ENCODE measurements at regions not wholly inside any gene's neighbourhood (a gene's known extent, or its start where the extent isn't known, plus 50 kb on each side); places are given as distances from the start of the nearest gene placed in this dataset.

DNA sequence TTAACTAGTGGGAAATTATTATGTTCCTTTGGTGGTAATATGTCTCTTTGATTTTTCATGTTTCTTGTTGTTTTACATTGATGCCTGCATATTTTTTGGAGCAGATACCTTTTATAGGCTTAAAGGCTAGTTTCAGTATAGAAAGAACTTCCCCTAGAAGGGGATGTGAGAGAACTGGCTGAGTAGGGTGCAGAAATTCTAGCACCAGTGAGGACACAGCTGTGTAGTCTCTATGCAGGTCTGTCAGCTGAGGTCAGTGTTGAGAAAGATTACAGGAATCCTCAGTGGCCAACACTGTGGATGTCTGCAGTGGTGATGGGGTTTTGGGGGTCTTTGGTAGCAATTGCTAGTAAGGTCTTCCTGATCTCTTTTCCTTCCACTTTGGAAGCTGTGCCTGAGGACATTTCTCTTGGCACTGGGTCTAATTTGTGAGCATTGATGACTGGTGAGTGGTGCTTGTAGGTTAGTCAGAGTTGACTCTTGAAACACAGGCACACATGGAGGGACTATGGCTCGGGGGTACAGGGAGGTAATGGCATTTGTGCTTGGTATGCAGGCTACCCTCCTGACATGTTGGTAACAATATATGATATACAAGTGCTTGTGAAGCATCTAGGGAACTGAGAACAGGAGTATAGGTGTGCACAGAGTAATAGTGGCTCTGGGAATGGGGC lies 221.4 kb downstream of the SPATA31D1 start:
- TF ChIP-seq, protein P1, sequence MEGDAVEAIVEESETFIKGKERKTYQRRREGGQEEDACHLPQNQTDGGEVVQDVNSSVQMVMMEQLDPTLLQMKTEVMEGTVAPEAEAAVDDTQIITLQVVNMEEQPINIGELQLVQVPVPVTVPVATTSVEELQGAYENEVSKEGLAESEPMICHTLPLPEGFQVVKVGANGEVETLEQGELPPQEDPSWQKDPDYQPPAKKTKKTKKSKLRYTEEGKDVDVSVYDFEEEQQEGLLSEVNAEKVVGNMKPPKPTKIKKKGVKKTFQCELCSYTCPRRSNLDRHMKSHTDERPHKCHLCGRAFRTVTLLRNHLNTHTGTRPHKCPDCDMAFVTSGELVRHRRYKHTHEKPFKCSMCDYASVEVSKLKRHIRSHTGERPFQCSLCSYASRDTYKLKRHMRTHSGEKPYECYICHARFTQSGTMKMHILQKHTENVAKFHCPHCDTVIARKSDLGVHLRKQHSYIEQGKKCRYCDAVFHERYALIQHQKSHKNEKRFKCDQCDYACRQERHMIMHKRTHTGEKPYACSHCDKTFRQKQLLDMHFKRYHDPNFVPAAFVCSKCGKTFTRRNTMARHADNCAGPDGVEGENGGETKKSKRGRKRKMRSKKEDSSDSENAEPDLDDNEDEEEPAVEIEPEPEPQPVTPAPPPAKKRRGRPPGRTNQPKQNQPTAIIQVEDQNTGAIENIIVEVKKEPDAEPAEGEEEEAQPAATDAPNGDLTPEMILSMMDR (IDR thresholded peaks at IDR 0.05) = no peak
- no peak for TF ChIP-seq POLR2A (IDR thresholded peaks at IDR 0.05)

Measured in lower leg skin (tissue), 3 donors.